Hippocampal formation (tissue), 2 donors: ENCODE measurements at regions not wholly inside any gene's neighbourhood (a gene's known extent, or its start where the extent isn't known, plus 50 kb on each side); places are given as distances from the start of the nearest gene placed in this dataset.
"Not testable (repeated sequence)": the region's sequence is repeated elsewhere in the genome, so short reads cannot be mapped to it uniquely, and the experiment has no call there.

ENCODE experiments used
- DNase-seq, 2 donors: peaks; one replicate each; lab custom pipeline; 2025; lab: John Stamatoyannopoulos, UW

DNA sequence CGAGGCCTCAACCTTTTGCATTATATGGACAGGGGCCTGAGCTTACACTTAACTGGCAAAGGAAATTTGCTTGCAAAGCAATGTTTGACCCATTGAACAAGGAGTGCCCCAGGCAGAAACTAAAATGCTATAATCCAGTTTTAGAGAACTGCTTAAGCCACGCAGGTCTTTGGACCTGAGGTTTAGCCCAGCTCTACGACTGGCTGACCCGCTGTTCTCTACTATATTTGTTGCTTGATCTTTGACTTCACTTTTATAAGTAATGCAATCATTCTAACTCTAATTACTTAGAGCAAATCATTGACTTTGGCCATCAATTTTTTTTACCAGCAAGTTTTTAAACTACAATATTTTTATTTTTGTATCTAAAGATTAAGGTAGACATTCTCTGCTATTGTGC lies 268.8 kb downstream of the MREG start:
- DNase-seq: no peak

DNA sequence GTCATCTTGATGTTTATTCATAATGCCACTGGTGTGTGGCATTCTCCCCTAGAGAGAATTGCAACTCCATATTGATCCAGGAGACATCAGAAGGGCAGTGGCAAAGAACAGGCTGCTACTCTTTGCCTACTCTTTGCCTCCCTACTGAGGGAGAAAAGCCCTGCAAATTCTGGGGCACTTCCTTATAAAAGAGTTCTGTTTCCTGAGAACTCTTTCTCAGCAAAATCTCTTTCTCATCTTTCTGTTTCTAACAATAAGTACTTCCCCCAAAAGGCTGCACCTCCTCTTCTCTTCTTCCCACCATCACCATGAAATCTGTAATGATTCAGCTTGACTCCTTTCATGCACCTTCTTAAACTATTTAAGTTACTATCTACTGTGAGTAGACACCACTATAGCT lies 270.3 kb downstream of the MREG start:
- no peak for DNase-seq

DNA sequence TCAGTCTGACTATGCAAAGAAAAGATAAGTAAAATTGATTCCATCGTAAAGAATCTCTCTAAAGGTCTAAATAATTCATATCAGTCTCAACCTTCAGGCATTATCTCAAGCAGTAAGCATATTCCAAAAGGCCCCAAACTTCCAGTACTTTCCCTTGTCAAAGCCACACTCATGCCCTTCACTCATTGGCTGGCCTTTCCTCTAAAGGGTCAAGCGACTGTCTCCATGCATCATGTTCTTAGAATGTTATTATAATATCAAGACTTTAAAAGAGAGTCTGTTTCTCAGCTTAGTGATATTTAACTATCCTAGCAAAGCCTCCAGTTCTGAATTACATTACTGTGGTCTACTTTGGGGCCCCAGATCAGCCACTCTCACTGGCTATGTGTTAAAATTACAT lies 271.3 kb downstream of the MREG start:
- DNase-seq: no peak

DNA sequence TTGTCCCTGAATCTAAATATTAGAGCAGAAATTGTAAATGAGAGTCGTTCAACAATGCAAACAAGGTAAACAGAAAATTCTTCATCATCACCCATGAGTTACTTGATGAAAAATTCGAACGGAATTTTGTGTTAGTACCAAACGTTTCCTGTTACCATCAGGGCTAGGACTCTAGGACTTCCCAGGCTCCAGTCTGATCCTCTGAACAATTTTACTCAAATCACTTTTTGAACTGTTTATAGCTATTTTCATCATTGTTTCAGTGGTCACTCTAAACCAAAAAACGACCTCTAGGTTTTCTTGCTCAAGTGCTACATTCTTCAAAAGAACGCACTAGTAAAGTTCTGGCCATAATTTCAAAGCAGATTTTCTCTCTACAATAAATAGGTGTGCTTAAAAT lies 273.3 kb downstream of the MREG start:
- DNase-seq: no peak

DNA sequence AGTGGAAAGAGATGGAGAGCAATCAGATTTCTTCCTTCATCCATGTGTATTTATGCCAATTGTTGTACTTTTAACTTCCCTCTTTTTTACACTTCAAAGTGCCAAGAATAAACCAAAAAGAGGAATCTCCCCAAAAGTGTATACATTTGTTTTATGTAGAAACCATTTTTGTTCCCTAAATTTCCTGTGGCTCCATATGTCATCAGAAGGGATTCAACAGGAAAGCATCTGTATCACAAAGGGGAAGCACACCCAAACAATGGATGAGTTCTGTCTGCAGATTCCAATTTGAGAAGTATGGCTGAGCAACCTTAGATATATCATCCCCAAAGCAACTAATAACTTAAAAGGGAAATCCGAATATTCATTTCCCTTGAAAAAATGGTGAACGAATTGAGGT lies 275.0 kb downstream of the MREG start:
- no peak for DNase-seq

DNA sequence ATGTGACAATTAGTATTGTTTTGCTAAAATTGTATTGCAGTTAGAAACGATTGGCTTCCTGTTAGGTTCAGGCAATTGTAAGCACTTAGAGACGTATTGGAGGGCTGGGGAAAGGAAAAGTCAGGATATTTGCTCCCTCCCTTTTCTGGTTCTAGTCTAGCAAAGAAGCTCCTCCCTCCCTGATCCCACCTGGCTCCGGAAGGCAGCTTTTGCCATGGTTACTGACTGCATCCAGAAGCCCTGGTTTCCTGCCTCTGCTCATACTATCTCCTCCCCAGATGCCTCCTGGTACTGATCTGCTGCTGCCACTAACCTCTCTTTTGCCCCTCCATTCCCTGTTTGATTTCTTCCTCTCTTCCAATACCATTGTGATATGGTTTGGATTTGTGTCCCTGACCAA lies 275.9 kb downstream of the MREG start:
- no peak for DNase-seq

DNA sequence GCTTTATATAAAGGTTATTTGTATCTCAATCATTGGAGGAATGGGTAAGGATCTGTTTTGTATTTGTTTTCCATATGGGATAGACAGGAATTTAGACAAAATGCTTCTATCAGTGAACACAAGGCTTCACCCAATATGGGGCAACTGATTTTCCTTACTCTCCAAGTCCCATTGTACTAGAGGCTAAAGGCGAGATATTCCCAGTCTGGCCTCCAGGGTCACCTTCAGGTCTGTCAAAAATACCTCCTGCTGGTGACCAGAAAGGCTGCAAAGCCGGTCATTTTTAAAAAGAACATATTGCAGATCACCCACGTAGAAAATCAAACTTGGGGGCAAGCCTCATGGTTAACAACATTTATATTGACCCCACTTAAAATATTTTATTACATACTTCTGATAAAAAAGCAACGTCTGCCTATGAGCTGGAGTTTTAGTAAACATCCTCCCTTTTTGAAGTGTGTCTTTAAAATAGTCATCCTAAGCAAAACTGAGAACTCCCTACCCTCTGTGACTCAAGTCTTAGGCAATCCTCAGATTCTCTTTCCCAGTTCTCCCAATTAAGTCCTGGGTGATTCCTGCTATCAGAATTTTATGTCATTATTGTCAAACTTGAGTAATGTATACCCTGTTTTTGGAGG lies 276.6 kb downstream of the MREG start:
- no peak for DNase-seq

DNA sequence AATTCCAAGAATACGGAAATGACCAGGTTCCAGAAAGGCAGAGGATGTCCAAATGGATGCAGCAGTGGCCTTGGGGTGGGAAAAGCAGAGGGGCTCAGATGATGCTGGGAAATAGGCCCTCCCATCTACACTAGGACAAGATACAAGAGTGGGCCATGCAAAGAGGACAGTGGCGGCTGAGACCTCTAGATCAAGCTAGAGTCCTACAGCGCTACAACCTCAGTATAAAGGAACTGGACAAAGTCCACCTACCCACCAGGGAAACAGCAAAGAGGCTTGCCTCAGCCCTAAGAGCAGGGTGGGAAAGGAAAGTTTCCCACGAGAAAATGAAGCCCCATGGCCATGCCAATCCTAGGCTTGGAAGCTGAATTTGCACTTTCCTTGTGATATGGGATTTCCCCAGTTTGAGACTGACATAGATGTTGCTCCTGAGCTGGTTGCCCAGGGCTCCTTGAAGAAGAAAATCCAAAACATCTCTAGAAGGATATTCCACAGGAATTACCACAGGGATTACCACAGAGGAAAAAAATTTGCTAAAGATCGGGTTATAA lies 282.2 kb downstream of the MREG start:
- DNase-seq: no peak

DNA sequence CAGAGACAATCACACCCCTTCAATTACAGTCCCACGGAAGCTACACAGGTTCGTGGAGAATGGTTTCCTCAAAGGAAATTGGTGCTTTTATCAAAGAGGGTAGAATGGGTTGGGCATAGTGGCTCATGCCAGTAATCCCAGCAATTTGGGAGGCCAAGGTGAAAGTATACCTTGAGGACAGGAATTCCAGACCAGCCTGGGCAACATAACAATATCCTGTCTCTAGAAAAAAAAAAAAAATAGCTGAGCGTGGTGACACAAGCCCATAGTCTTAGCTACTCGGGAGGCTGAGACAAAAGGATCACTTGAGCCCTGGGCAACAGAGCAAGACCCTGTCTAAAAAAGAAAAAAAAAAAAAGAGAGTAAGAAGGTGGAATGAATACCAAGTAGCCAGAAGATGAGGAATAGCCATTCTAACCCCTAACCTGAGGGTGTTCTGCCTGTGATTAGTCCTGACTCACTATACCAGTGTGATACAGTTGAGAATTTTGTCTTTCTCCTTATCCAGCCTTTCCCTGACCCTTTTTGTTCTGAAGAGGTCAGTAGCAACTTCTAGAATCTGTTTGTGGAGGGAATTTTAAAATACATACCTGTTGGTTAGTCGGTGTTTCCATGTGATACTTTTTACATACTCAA lies 283.2 kb downstream of the MREG start:
- DNase-seq: no peak

DNA sequence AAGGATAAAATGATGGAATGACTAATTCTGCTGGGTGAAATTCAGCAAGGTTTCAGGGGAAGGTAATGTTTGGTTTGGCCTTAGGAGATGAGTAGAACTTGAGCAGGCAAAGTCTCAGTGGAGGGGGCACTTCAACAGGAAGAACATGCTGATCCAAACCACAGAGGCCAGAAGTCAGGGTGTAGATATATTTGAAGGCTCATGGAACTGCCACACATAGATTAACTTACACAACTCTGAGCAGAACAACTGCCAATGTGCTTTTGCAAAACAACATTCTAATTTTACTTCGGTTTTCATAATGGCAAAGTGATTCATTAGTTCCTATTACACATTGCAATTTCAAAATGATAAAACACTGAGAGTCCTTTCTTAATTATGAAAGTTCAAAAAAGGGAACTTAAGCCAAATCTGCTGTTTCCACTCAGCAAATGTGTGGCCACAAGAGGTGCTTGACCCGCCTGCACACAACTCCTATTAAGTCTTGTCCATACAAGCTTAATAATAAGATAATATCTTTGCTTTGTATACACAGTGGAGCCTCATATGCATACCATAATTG lies 284.8 kb downstream of the MREG start:
- DNase-seq: no peak

DNA sequence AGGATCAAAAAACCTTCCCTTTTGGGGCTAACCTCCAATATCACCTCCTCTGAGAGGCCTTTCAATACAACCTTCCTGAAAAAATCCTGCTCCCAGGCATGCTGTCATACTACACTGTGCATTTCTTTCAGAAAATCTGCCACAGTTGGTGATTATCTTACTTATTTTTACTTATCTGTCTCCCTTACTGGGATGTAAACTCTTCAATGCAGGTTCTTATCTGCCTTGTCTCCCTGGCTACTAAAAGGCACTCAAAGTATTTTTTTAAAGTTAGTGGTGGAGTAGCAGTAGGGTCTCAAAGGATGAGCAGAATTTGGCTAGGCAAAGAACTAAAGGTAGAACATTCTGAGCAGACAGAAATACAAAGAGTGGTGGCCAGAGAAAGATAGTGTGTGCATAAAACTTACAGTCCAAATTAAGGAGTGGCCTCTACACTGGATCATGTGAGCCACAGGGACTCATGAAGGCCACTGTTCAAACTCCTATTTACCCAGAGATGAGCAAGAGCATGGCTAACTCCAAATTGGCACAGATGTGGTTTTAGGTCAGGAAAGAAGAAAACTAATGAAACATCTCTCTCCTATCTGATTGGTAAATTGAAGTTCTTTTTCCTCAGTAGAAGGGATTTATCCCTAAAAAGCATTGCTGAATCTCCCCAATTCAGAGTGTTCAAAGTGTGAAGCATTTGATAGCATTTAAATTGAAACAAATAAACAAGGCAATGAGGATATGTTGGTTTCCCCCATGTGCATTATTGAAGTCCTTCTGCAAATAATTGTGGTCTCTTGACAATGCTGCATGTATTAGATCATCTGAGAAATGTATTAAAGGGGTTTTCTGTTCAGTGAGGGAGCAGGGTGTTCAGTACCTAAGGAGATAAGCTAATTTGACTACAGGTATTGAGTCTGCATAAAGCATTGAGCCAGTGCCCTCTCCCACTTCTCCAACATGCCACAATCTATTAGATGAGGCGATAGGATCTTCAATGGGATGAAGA lies 285.5 kb downstream of the MREG start:
- no peak for DNase-seq

DNA sequence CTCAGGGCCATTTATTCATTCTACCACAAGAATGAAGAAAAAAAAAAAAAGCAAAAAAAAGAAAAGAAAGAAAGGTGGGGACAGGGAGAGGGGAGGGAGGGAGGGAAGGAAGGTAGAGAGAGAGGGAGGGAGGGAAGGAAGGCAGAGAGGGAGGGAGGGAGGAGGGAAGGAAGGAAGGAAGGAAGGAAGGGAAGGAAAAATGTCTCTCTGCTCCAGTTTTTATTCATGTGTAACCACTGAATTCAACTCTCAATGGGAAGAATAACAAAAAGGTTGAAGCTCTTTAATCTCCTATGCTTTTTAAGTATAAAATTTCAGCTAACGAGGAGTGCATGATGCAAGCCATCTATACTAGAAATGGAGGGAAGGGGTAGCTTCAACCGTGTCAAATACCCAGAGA lies 287.3 kb downstream of the MREG start:
- DNase-seq: no peak

DNA sequence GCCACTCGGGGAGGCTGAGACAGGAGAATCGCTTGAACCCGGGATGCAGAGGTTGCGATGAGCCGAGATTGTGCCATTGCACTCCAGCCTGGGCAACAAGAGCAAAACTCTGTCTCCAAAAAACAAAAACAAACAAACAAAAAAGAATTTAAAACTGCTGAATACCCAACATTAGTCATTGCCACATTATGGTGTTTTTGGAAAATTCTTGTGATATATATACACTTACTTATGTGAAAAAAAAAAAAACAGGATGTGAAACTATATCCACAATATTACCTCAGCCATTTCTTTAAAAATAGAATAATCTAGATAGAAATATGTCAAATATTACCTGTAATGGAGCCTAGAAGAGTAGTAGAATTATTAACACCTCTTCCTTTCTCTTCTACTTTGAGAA lies 288.3 kb upstream of the FN1 start:
- no peak for DNase-seq

DNA sequence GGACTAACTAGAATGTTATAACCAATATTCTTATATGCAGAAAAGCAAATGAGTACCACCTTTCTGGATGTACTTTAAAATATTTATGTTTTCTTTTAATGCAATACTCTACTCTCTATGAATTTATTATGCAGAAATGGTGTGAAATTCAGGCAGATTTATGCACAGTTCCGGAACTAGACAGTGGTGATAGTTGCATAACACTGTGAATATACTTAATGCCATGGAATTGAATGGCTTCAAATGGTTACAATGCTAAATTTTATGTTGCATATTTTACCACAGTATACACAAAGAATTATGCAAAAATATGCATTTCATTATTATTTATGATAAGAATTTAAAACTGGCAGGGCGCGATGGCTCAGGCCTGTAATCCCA lies 287.8 kb upstream of the FN1 start:
- no peak for DNase-seq

DNA sequence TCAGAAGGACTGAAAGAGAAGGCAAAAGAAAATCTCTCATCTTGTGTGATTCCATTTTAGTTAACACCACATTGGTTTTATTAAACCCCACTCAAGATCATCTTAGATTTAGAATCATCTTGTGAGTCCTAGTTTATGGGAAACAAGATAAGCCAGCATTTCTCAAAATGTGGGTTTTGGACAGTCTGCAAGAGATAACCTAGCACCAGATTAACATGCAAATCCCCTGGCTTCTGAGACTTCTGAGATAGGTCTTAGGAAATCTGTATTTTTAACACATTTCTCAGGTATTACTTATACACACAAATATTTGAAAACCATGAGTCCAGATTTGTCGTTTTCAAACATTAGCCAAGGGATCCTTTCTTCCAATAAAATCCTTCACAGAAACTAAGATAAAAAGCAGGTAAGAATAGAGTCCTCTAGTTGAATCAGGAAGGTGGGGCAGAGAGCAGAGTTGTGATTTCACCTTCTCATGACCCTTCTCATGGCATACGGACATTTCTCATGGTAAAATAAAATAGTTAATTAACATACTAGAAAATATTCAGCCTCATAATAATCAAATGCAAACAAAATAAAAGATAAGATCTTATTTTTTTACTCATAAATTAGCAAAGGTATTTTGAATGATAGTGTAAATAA lies 287.2 kb upstream of the FN1 start:
- no peak for DNase-seq

DNA sequence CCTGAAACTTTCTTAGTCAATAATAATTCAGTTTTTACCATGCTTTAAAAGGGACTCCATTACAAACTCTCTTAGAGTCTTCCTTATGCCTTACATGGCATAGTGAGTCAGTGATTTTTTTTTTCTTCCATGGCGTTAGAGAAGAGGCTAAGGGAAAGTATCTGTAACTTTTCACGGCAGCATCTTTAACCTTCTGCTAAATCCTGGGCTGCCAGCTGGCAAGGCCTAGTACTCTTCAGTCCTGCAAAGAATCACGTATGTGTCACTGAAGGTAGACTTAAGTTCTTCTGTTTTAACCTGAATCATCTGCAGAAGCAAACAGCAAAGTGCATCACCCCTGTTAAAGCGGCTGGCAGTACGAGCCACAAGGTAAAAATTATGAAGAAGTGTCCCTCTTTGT lies 286.3 kb upstream of the FN1 start:
- no peak for DNase-seq

DNA sequence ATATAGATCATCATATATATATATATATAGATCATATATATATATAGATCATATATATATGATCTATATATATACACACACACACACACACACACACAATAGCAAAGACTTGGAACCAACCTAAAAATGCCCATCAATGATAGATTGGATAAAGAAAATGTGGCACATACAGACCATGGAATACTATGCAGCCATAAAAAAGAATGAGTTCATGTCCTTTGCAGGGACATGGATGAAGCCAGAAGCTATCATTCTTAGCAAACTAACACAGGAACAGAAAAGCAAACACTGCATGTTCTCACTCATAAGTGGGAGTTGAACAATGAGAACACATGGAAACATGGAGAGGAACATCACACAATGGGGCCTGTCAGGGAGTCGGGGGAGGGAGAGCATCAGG lies 285.6 kb upstream of the FN1 start:
- not testable (repeated sequence) for DNase-seq

DNA sequence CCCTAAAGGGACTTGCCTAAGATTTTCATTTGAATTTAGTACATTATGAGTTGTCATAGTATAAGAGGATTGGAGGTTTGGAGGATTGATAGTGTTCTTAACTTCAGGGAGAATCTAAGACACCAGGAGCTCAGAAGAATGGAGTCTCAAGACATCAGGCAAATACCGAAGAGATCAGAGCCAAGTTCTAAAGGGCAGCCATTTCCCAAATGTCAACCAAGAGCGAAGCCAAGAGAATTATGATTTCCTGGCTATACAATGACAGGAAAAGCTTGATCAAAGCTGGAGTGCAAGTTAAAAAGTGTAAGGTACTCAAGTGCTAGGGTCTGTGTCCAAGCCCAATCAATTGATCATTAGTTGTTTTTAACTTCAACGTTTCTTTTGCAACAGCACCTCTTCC lies 283.0 kb upstream of the FN1 start:
- no peak for DNase-seq

DNA sequence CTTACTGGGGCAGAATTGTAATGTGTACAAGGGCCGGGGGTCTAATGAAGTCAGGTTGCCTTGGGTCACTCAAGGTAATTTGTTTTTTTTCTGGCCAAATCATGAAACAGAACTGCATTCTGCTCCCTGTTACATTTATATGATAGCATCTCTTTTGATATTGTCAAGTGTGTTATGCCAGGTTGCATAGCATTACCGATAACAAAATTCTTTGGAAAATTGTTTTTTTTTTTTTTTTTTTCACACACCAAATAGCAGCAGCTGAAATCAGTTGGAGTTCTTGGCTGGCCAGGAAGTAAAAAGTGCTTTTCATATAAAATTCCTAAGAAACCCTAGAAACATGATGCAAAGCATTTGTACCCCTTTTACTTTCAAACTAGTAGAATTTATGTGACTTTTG lies 282.6 kb upstream of the FN1 start:
- DNase-seq: no peak

DNA sequence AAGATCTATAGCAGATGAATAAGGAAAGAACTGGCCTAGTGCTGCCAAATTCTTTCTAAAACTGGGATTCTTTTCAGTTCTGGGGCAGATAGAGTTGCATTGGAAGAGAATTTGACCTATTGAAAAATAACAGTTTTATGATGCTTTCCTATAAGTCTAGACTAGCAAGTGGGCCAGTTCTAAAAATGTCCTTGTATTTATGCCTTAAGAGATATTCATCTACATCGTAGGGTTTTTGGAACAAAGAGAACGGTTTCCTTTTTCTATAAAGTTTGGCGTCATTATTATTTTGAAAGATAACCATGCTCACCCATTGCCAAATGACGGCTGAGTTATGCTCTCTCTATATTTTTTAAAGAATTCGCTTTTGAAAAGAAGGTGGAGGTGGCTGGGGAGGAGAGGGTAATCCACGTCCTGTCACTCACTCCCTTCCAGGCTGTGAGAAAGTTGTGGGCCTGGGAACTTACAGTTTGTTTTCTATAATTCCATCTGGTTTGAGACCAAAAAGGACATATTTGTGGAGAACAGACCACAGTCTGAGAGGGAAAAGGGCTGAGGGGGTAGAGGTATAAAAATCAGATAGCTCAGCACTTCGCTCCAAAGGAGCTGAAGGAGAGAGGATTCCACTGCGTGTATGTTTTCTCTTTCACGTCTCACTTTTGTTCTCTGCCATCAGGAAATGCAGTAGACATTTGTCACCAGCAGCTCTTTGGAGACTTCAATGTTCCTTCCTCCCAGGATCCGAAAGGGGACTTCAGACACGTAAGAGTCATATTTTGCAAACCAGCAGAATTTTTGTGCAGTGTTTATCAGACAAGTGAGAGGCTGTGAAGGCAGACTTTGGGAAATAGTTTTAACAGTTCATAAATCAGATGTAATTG lies 281.9 kb upstream of the FN1 start:
- no peak for DNase-seq

DNA sequence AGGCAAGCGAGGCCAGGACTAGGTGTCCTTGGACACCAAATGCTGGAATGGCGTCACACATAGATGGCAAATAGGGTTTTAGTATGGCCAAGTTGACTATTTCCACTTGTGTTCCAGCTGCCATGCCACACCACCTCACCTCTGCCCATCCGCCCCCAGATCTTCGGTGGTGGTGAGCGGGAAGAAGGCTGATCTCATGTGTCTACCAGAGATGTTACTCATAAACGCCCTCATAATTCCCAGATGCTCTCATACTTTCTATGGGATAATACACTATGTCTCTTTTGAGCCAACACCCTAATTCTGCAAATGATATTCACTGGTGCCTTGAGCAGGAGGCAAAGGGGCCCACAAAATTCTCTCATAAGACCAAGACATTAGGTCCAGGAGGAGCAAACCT lies 281.1 kb upstream of the FN1 start:
- no peak for DNase-seq
